Smooth muscle cell (in vitro differentiated cells): ENCODE measurements at regions not wholly inside any gene's neighbourhood (a gene's known extent, or its start where the extent isn't known, plus 50 kb on each side); places are given as distances from the start of the nearest gene placed in this dataset.

Experiments used
- DNase-seq: peaks from one replicate; lab custom pipeline; 2025; ENCODE audit not compliant: unreplicated experiment; lab: John Stamatoyannopoulos, UW
- H2AFZ ChIP-seq: fragments of 200-600 bp; sonication (generic); 2 replicates; pipeline ENCODE4 v1.6.0; 2016; ENCODE audit warnings: antibody characterized with exemption, low read depth, mild to moderate bottlenecking
- H3F3A ChIP-seq: fragments of 200-600 bp; sonication (generic); 2 replicates; pipeline ENCODE4 v1.6.0; 2017; ENCODE audit warnings: antibody characterized with exemption, low read depth
- H3K27ac ChIP-seq: fragments of 200-600 bp; sonication (generic); 2 replicates; pipeline ENCODE4 v1.5.1; 2016; ENCODE audit warnings: low read depth, mild to moderate bottlenecking
- H3K27me3 ChIP-seq: fragments of 200-600 bp; sonication (generic); 2 replicates; pipeline ENCODE4 v1.6.1; 2016; ENCODE audit warnings: low read depth, mild to moderate bottlenecking
- H3K36me3 ChIP-seq: fragments of 200-600 bp; sonication (generic); 2 replicates; pipeline ENCODE4 v1.5.1; 2016; ENCODE audit warnings: low read depth
- H3K4me1 ChIP-seq: fragments of 200-600 bp; sonication (generic); 2 replicates; pipeline ENCODE4 v1.5.1; 2016; ENCODE audit warnings: low read depth
- H3K4me2 ChIP-seq: fragments of 200-600 bp; sonication (generic); 2 replicates; pipeline ENCODE4 v1.6.0; 2016; ENCODE audit warnings: mild to moderate bottlenecking
- H3K4me3 ChIP-seq: fragments of 200-600 bp; sonication (generic); 2 replicates; pipeline ENCODE4 v1.5.1; 2016; ENCODE audit warnings: mild to moderate bottlenecking
- H3K79me2 ChIP-seq: fragments of 200-600 bp; sonication (generic); 2 replicates; pipeline ENCODE4 v1.6.0; 2016; ENCODE audit warnings: low read depth, mild to moderate bottlenecking
- H3K9ac ChIP-seq: fragments of 200-600 bp; sonication (generic); 2 replicates; pipeline ENCODE4 v1.6.0; 2016; ENCODE audit warnings: low read depth
- H3K9me3 ChIP-seq: fragments of 200-600 bp; sonication (generic); replicated peaks from 2 replicates; pipeline ENCODE4 v1.5.1; 2016; ENCODE audit warnings: low read depth
- H4K20me1 ChIP-seq: fragments of 200-600 bp; sonication (generic); 2 replicates; pipeline ENCODE4 v1.6.0; 2016; ENCODE audit warnings: low read depth
- CTCF ChIP-seq: fragments of 200-600 bp; sonication (generic); IDR thresholded peaks from 2 replicates; pipeline ENCODE4 v1.5.1; 2017; ENCODE audit warnings: borderline replicate concordance, mild to moderate bottlenecking, antibody characterized with exemption; ENCODE audit not compliant: insufficient read depth, poor library complexity, severe bottlenecking
- WGBS: methylation state at CpG from one replicate; pipeline ENCODE4 v1.1.7; 2016; ENCODE audit warnings: low lambda C conversion rate; 5-methylcytosine and 5-hydroxymethylcytosine counted together

DNA sequence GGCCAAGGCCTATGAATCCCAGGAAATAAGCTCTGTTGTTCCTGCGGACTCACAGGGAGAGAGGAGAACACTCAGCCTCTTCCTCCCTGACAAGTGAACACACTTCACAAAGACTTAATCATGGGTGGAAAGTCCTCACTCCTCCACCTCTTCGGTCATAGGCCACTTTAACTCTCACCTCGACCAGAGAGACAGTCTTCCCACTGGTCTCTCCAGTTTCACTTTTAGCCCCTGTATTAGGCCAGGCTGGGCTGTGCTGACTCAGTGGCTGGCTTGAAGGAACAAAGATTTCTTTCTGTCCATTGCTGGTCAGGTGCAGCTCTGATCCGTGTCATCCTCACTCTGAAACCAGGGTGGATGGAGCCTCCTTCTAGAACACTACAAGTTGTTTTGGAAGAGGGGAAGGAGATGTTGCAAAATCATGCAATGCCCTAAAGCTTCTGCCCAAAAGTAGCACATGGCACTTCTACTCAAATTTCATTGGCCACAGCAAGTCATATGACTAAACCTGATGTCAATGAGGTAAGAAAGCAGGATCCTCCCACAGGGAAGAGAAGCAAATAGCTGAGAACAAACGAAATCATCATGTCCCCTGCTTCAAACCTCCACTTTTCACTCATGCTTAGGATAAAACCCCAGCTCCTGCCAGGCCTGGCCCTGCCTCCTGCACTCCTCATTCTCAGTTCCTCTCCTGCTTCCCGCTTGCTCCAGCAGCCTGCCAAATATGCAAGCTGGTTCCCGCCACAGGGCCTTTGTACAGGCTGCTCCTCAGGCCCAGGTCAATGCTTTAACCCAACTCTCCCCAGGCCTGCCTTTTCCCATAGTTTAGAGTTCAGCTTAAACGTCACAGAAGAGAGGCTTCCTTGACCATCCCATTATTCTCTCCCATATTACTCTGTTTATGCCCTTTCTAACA lies 150.5 kb upstream of the RUNX3 start:
- Histone ChIP-seq H3K9ac (no peak overlapping the region), H4K20me1 (no peaks in the 10 kb centered on the region), H3K4me2 (no peak overlapping the region), H3K79me2 (no peaks in the 10 kb centered on the region), H3F3A (no peaks in the 10 kb centered on the region), H3K27me3 (peaks cover under 1% of the 10 kb centered on the region), H3K4me3 (no peak overlapping the region), H3K9me3 (peaks cover 3% of the 10 kb centered on the region), H2AFZ (no peak overlapping the region), H3K4me1 (no peaks in the 10 kb centered on the region), H3K36me3 (no peaks in the 10 kb centered on the region), H3K27ac (no peak overlapping the region)
- 90% methylated on average over 8 of the region's 8 CpGs for WGBS
- no peak for DNase-seq
- no peak for TF ChIP-seq CTCF

- H3K36me3 ChIP-seq, result no peaks in the 10 kb centered on the region
- H3K4me1 ChIP-seq, result no peaks in the 10 kb centered on the region
- H3F3A ChIP-seq, result no peaks in the 10 kb centered on the region
- H3K4me3 ChIP-seq, result no peak overlapping the region
- peaks cover 3% of the 10 kb centered on the region for H3K9me3 ChIP-seq
- no peak for TF ChIP-seq CTCF
- H3K27me3 ChIP-seq, result no peaks in the 10 kb centered on the region
- no peak overlapping the region for H2AFZ ChIP-seq
- no peak for DNase-seq
- H3K79me2 ChIP-seq, result no peaks in the 10 kb centered on the region
- no peak overlapping the region for H3K4me2 ChIP-seq
- H4K20me1 ChIP-seq, result no peaks in the 10 kb centered on the region
- H3K9ac ChIP-seq, result no peak overlapping the region
- H3K27ac ChIP-seq, result no peak overlapping the region
These were observed 149.0 kb upstream of the RUNX3 start for GRCh38 chr1:25079048-25079447.

GRCh38 chr1:25074351-25075227 lies 144.5 kb upstream of the RUNX3 start:
- TF ChIP-seq CTCF, result no peak
- no peaks in the 10 kb centered on the region for H4K20me1 ChIP-seq
- H3K9ac ChIP-seq, result no peak overlapping the region
- H3K4me2 ChIP-seq, result no peak overlapping the region
- WGBS, result 92% methylated on average over 13 of the region's 13 CpGs
- no peak for DNase-seq
- no peak overlapping the region for H3K4me3 ChIP-seq
- peaks cover 3% of the 10 kb centered on the region for H3K9me3 ChIP-seq
- no peaks in the 10 kb centered on the region for H3K4me1 ChIP-seq
- H3K27me3 ChIP-seq, result no peaks in the 10 kb centered on the region
- no peak overlapping the region for H2AFZ ChIP-seq
- no peaks in the 10 kb centered on the region for H3F3A ChIP-seq
- no peak overlapping the region for H3K27ac ChIP-seq
- H3K79me2 ChIP-seq, result no peaks in the 10 kb centered on the region
- H3K36me3 ChIP-seq, result no peaks in the 10 kb centered on the region
